Skeletal muscle tissue (tissue), 3 donors: ENCODE measurements at regions not wholly inside any gene's neighbourhood (a gene's known extent, or its start where the extent isn't known, plus 50 kb on each side); places are given as distances from the start of the nearest gene placed in this dataset.

Experiments
- H3K27ac ChIP-seq: one replicate; pipeline ENCODE4 v1.7.0; 2013; ENCODE audit warnings: mild to moderate bottlenecking, low read depth, low read length, inconsistent platforms
- H3K27me3 ChIP-seq, 3 donors: one replicate each; pipeline ENCODE4 v1.7.0; 2013; ENCODE audit warnings: low read length in 3 of 3; ENCODE audit not compliant: control insufficient read depth in 3 of 3, insufficient read depth in 3 of 3
- H3K36me3 ChIP-seq, 3 donors: one replicate each; pipeline ENCODE4 v1.7.0; 2013; ENCODE audit warnings: low read length in 3 of 3; ENCODE audit not compliant: control insufficient read depth in 3 of 3, insufficient read depth in 3 of 3
- H3K4me1 ChIP-seq, 3 donors: one replicate each; pipeline ENCODE4 v1.7.0; 2013; ENCODE audit warnings: low read length in 3 of 3, mild to moderate bottlenecking in 3 of 3; ENCODE audit not compliant: control insufficient read depth in 3 of 3, insufficient read depth in 3 of 3
- H3K4me3 ChIP-seq, 3 donors: one replicate each; pipeline ENCODE4 v1.7.0; 2013; ENCODE audit warnings: low read length in 3 of 3
- H3K9ac ChIP-seq, 3 donors: one replicate each; pipeline ENCODE4 v1.7.0; 2013; ENCODE audit warnings: low read length in 3 of 3, mild to moderate bottlenecking in 3 of 3, moderate library complexity in 2 of 3, low read depth in 1 of 3
- H3K9me3 ChIP-seq, 3 donors: one replicate each; pipeline ENCODE4 v1.7.0; 2013; ENCODE audit warnings: low read length in 3 of 3; ENCODE audit not compliant: control insufficient read depth in 3 of 3
- donor health status: Osteomylitis.

- H3K4me3 ChIP-seq = no peak overlapping the region
- H3K36me3 ChIP-seq = no peaks in the 10 kb centered on the region
- H3K9me3 ChIP-seq = no peaks in the 10 kb centered on the region
- H3K4me1 ChIP-seq = no peaks in the 10 kb centered on the region
- no peaks in the 10 kb centered on the region for H3K27me3 ChIP-seq
- no peak overlapping the region for H3K27ac ChIP-seq
- no peak overlapping the region for H3K9ac ChIP-seq
These were observed 349.5 kb upstream of the MIR17HG start for GRCh38 chr13:90997951-90998350.

GRCh38 chr13:90999401-90999800, 348.1 kb upstream of the MIR17HG start:
- H3K4me1 ChIP-seq = no peaks in the 10 kb centered on the region
- H3K36me3 ChIP-seq = no peaks in the 10 kb centered on the region
- no peaks in the 10 kb centered on the region for H3K27me3 ChIP-seq
- H3K9me3 ChIP-seq = no peaks in the 10 kb centered on the region
- H3K4me3 ChIP-seq = no peak overlapping the region
- no peak overlapping the region for H3K27ac ChIP-seq
- no peak overlapping the region for H3K9ac ChIP-seq

DNA sequence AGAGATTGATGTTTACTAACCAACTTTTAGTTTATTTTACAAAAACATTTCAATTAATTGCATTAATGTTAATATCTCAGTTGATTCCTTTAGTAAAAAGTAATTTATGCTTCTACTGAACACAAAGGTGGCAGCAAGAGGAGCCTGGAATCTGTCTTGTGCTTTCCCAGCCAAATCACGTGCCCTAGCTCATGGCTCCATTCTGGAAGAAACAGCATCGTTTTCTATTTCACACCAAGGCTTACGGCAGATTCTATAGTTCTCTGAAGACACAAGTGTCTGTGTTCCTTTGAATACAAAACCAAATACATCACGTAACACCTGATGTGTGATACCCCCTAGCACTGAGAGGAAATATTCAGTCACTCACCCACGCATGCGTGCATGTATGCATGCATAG, 346.1 kb upstream of the MIR17HG start:
- H3K9ac ChIP-seq = no peak overlapping the region

GRCh38 chr13:91014696-91015095, 332.8 kb upstream of the MIR17HG start:
- no peaks in the 10 kb centered on the region for H3K4me1 ChIP-seq
- H3K9ac ChIP-seq = no peak overlapping the region
- no peaks in the 10 kb centered on the region for H3K27me3 ChIP-seq
- no peak overlapping the region for H3K27ac ChIP-seq
- no peaks in the 10 kb centered on the region for H3K36me3 ChIP-seq
- H3K9me3 ChIP-seq = no peaks in the 10 kb centered on the region
- H3K4me3 ChIP-seq = no peak overlapping the region

More for the DNA sequence above, 346.1 kb upstream of the MIR17HG start:
- H3K27ac ChIP-seq = no peak overlapping the region
- no peak overlapping the region for H3K4me3 ChIP-seq
- H3K27me3 ChIP-seq = no peaks in the 10 kb centered on the region
- H3K4me1 ChIP-seq = no peaks in the 10 kb centered on the region
- H3K36me3 ChIP-seq = no peaks in the 10 kb centered on the region
- no peaks in the 10 kb centered on the region for H3K9me3 ChIP-seq

DNA sequence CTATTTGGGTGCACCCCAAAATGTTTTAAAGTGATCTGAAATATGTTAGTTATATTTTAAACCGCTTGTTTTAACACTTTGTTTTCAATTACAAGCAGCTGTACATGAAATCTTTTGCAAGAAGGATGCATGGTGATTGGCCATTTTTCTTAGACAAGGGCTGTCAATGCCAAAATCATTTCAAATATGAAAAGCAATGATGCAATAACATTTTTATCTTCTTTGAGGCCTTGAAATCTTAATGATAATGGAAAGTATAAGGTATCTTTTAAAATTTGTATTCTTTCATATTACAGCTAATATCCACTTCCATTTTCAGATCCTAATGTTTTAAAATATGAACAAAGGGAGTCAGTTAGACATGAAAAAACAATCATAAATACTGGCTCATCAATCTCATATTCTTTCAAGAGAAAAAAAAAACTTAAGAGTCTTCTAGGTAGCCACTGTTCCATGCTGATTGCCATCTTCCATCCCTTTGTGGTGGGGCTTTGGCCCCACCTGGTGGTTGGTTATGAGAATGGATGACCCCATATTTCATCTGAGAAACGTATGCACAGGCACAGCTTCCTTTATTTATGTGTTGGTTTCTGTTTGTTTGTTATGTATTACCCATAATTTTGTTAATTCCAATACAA, 330.3 kb upstream of the MIR17HG start:
- H3K9ac ChIP-seq = no peak overlapping the region
- no peak overlapping the region for H3K4me3 ChIP-seq
- H3K4me1 ChIP-seq = no peaks in the 10 kb centered on the region

GRCh38 chr13:91017669-91018053, 329.8 kb upstream of the MIR17HG start:
- Histone ChIP-seq H3K27me3 (no peaks in the 10 kb centered on the region), H3K36me3 (no peaks in the 10 kb centered on the region), H3K9me3 (no peaks in the 10 kb centered on the region), H3K4me1 (no peaks in the 10 kb centered on the region), H3K9ac (no peak overlapping the region), H3K27ac (no peak overlapping the region), H3K4me3 (no peak overlapping the region)

More for the DNA sequence above, 330.3 kb upstream of the MIR17HG start:
- Histone ChIP-seq H3K36me3 (no peaks in the 10 kb centered on the region), H3K27me3 (no peaks in the 10 kb centered on the region), H3K27ac (no peak overlapping the region), H3K9me3 (no peaks in the 10 kb centered on the region)

GRCh38 chr13:91020461-91021034, 326.9 kb upstream of the MIR17HG start:
- no peak overlapping the region for H3K27ac ChIP-seq
- H3K9ac ChIP-seq = no peak overlapping the region
- no peak overlapping the region for H3K4me3 ChIP-seq
- H3K36me3 ChIP-seq = no peaks in the 10 kb centered on the region
- H3K4me1 ChIP-seq = no peaks in the 10 kb centered on the region
- no peaks in the 10 kb centered on the region for H3K27me3 ChIP-seq
- no peaks in the 10 kb centered on the region for H3K9me3 ChIP-seq

DNA sequence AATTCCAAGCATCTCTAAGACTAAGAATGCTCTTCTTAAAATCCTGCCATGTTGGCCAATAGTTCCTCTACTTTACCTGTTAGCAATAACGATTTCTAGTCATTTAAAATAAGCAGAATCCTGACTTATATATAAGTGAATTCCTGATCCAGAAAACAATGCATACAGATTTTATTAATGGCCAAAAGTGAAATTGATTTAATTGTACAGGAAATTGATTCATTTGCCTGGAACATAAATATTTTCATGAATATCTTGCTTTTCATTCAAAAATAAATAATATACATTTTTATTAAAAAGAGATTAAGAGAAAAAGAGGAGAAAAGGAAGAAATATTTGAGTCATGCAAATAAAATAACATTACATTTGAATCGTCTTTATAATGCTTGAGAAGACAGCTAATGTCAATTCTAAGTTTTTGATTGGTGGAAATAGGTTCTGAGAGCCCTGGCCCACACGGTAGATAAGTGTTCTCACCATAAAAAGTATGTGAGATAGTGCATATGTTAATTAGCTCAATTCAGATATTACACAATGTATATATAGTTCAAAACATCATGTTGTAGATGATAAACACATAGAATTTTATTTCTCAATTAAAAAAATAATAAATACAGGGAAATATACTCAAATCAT, 323.2 kb upstream of the MIR17HG start:
- H3K9me3 ChIP-seq = no peaks in the 10 kb centered on the region
- no peaks in the 10 kb centered on the region for H3K4me1 ChIP-seq
- no peaks in the 10 kb centered on the region for H3K36me3 ChIP-seq
- H3K27me3 ChIP-seq = peaks cover 0 to 2% (median 0%) of the 10 kb centered on the region in 3 donors
- H3K27ac ChIP-seq = no peak overlapping the region
- no peak overlapping the region for H3K9ac ChIP-seq
- no peak overlapping the region for H3K4me3 ChIP-seq

DNA sequence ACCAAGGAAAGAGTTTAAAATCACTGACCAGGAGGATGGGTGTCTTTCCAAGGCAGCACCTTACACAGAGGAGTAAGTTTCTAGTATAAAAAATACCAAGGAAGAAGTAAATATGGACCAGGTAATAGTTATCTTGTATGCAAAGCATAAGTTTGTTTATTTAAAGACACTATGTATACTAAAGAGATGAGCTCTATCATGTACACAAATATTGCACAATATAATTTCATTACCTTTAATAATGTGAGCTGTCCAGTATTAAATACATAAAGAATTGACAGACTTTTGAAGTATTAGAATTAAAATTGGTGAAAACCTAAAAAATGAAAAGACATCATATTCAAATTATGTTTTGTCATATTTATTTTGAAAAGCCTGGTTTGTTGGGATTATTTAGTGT, 322.0 kb upstream of the MIR17HG start:
- H3K4me3 ChIP-seq = no peak overlapping the region
- H3K9ac ChIP-seq = no peak overlapping the region
- no peaks in the 10 kb centered on the region for H3K36me3 ChIP-seq
- peaks cover 0 to 2% (median 0%) of the 10 kb centered on the region in 3 donors for H3K27me3 ChIP-seq
- H3K27ac ChIP-seq = no peak overlapping the region
- no peaks in the 10 kb centered on the region for H3K4me1 ChIP-seq
- no peaks in the 10 kb centered on the region for H3K9me3 ChIP-seq

- no peak overlapping the region for H3K9ac ChIP-seq
- no peaks in the 10 kb centered on the region for H3K36me3 ChIP-seq
- H3K4me1 ChIP-seq = no peaks in the 10 kb centered on the region
- peaks cover 0 to 2% (median 0%) of the 10 kb centered on the region in 3 donors for H3K27me3 ChIP-seq
- no peaks in the 10 kb centered on the region for H3K9me3 ChIP-seq
- no peak overlapping the region for H3K4me3 ChIP-seq
- no peak overlapping the region for H3K27ac ChIP-seq
These were observed 316.0 kb upstream of the MIR17HG start for GRCh38 chr13:91031508-91031907.
